H1 (cell line): ENCODE measurements at regions not wholly inside any gene's neighbourhood (a gene's known extent, or its start where the extent isn't known, plus 50 kb on each side); places are given as distances from the start of the nearest gene placed in this dataset.

Source experiments
- CTCF ChIA-PET: fragments of 300-600 bp; sonication (Branson Sonifier 250); formaldehyde crosslinking; loops from one replicate; lab custom pipeline; 2021; ENCODE audit not compliant: partially characterized antibody; lab: Charles Lee
- POLR2A ChIA-PET: fragments of 300-600 bp; sonication (Branson Sonifier 250); formaldehyde crosslinking; loops from one replicate; lab custom pipeline; 2021; ENCODE audit warnings: inconsistent platforms; ENCODE audit not compliant: partially characterized antibody; lab: Charles Lee
- DNase-seq, 2 experiments: peaks; one replicate each; pipeline versions ENCODE4 v3.0.0 to v3.0.0-alpha.2; 2010 to 2022; ENCODE audit warnings: low spot score in 2 of 2, low read depth in 1 of 2, mixed read lengths in 1 of 2
- FAIRE-seq: peaks from 2 replicates; lab custom pipeline; 2011; peaks lifted over from hg19 to GRCh38; lab: Jason Lieb, UNC
- H2AFZ ChIP-seq: 2 replicates; pipeline ENCODE4 v1.8.1; 2012; ENCODE audit warnings: low read length, inconsistent platforms
- H2AK5ac ChIP-seq: 2 replicates; pipeline ENCODE4 v1.6.1; 2013; ENCODE audit warnings: low read depth, low read length
- H2BK120ac ChIP-seq: replicated peaks from 2 replicates; pipeline ENCODE3; 2013; ENCODE audit warnings: low read depth, low read length, inconsistent platforms
- H2BK12ac ChIP-seq: 2 replicates; pipeline ENCODE4 v1.6.1; 2013; ENCODE audit warnings: low read depth, low read length
- H2BK15ac ChIP-seq: 2 replicates; pipeline ENCODE4 v1.6.1; 2013; ENCODE audit warnings: low read length
- H2BK20ac ChIP-seq: 2 replicates; pipeline ENCODE4 v1.6.1; 2013; ENCODE audit warnings: low read length
- H2BK5ac ChIP-seq: 2 replicates; pipeline ENCODE4 v1.6.1; 2013; ENCODE audit warnings: low read depth, low read length
- H3K14ac ChIP-seq: 2 replicates; pipeline ENCODE4 v1.6.1; 2013; ENCODE audit warnings: inconsistent platforms; ENCODE audit not compliant: insufficient read length
- H3K18ac ChIP-seq: 2 replicates; pipeline ENCODE4 v1.6.1; 2013; ENCODE audit warnings: low read length; ENCODE audit errors: extremely low read depth
- H3K23ac ChIP-seq: 2 replicates; pipeline ENCODE4 v1.6.1; 2013; ENCODE audit warnings: inconsistent platforms; ENCODE audit not compliant: insufficient read length
- H3K23me2 ChIP-seq: 2 replicates; pipeline ENCODE4 v1.6.1; 2013; ENCODE audit warnings: low read depth, low read length
- H3K27ac ChIP-seq: 2 replicates; pipeline ENCODE4 v1.6.1; 2011; ENCODE audit warnings: low read depth, low read length, inconsistent platforms
- H3K27me3 ChIP-seq, 4 experiments: replicated peaks in 1 of 4; 1 replicate in 1 of 4; 2 replicates in 3 of 4; pipeline versions ENCODE4 v1.6.1 to v1.8.1; 2011 to 2013; ENCODE audit warnings: low read length in 3 of 4, mild to moderate bottlenecking in 3 of 4, inconsistent platforms in 2 of 4, mixed read lengths in 2 of 4, moderate library complexity in 1 of 4; ENCODE audit not compliant: control insufficient read depth in 3 of 4, insufficient read depth in 3 of 4; ENCODE audit errors: extremely low read depth in 1 of 4
- H3K36me3 ChIP-seq, 4 experiments: 2 replicates each; pipeline versions ENCODE4 v1.6.1 to v1.8.1; 2011 to 2013; ENCODE audit warnings: mild to moderate bottlenecking in 4 of 4, low read length in 3 of 4, moderate library complexity in 2 of 4, control low read depth in 1 of 4, inconsistent platforms in 1 of 4; ENCODE audit not compliant: insufficient read depth in 4 of 4, control insufficient read depth in 2 of 4
- H3K4ac ChIP-seq: replicated peaks from 2 replicates; pipeline ENCODE3; 2013; ENCODE audit warnings: low read length, low read depth, mixed read lengths, inconsistent platforms; ENCODE audit not compliant: insufficient read length
- H3K4me1 ChIP-seq, 4 experiments: replicated peaks in 1 of 4; 1 replicate in 1 of 4; 2 replicates in 3 of 4; pipeline versions ENCODE4 v1.6.1 to v1.8.1; 2011 to 2013; ENCODE audit warnings: low read length in 3 of 4, inconsistent platforms in 2 of 4, mixed read lengths in 1 of 4; ENCODE audit not compliant: insufficient read depth in 4 of 4, control insufficient read depth in 3 of 4
- H3K4me2 ChIP-seq, 2 experiments: 2 replicates each; pipeline versions ENCODE4 v1.6.1 to v1.8.1; 2011 to 2013; ENCODE audit warnings: low read depth in 2 of 2, low read length in 2 of 2, control low read depth in 1 of 2, inconsistent platforms in 1 of 2, mild to moderate bottlenecking in 1 of 2; ENCODE audit not compliant: insufficient read depth in 1 of 2
- H3K4me3 ChIP-seq, 4 experiments: fragments of 200-600, 300-600 bp in 1 of 4; sonication (generic), shearing (Covaris generic), sonication (Bioruptor Twin) in 1 of 4; 2 replicates each; pipeline versions ENCODE4 v1.5.1 to v1.8.1; 2011 to 2016; ENCODE audit warnings: low read length in 4 of 4, low read depth in 3 of 4, control low read depth in 2 of 4, inconsistent platforms in 2 of 4, mild to moderate bottlenecking in 2 of 4, mixed read lengths in 1 of 4, moderate library complexity in 1 of 4; ENCODE audit not compliant: insufficient read depth in 2 of 4; ENCODE audit errors: extremely low read depth in 1 of 4
- H3K56ac ChIP-seq: replicated peaks from 2 replicates; pipeline ENCODE3; 2013; ENCODE audit warnings: low read depth, mild to moderate bottlenecking, mixed read lengths, low read length, inconsistent platforms; ENCODE audit not compliant: insufficient read length
- H3K79me1 ChIP-seq: 2 replicates; pipeline ENCODE4 v1.6.1; 2013; ENCODE audit warnings: low read depth, low read length, control low read depth
- H3K79me2 ChIP-seq, 2 experiments: 2 replicates each; pipeline versions ENCODE4 v1.6.1 to v1.8.1; 2012 to 2013; ENCODE audit warnings: low read length in 2 of 2, mild to moderate bottlenecking in 2 of 2, inconsistent platforms in 1 of 2; ENCODE audit not compliant: insufficient read depth in 2 of 2, control insufficient read depth in 1 of 2
- H3K9ac ChIP-seq, 4 experiments: replicated peaks in 1 of 4; 1 replicate in 1 of 4; 2 replicates in 3 of 4; pipeline versions ENCODE4 v1.6.1 to v1.8.1; 2011 to 2013; ENCODE audit warnings: low read depth in 3 of 4, low read length in 3 of 4, control low read depth in 2 of 4, mild to moderate bottlenecking in 2 of 4, moderate library complexity in 2 of 4, inconsistent platforms in 1 of 4; ENCODE audit errors: extremely low read depth in 1 of 4
- H3K9me3 ChIP-seq, 2 experiments: 2 replicates each; pipeline versions ENCODE4 v1.6.1 to v1.8.1; 2012 to 2013; ENCODE audit warnings: mild to moderate bottlenecking in 2 of 2, moderate library complexity in 2 of 2, control low read depth in 1 of 2, inconsistent platforms in 1 of 2, low read depth in 1 of 2, low read length in 1 of 2, mixed read lengths in 1 of 2; ENCODE audit not compliant: insufficient read depth in 2 of 2
- H4K20me1 ChIP-seq, 2 experiments: replicated peaks in 1 of 2; 2 replicates each; pipeline versions ENCODE3 to v1.8.1; 2011 to 2013; ENCODE audit warnings: inconsistent platforms in 2 of 2, low read length in 2 of 2, mild to moderate bottlenecking in 1 of 2; ENCODE audit not compliant: insufficient read depth in 2 of 2, control insufficient read depth in 1 of 2
- H4K5ac ChIP-seq: 2 replicates; pipeline ENCODE4 v1.6.1; 2013; ENCODE audit warnings: low read length, low read depth, mixed read lengths, inconsistent platforms; ENCODE audit not compliant: insufficient read length
- H4K8ac ChIP-seq: 2 replicates; pipeline ENCODE4 v1.8.0; 2013; ENCODE audit warnings: mild to moderate bottlenecking, moderate library complexity, low read length, inconsistent platforms; ENCODE audit not compliant: insufficient read depth; ENCODE audit errors: extremely low read depth
- H4K91ac ChIP-seq: replicated peaks from 2 replicates; pipeline ENCODE3; 2013; ENCODE audit warnings: low read length, mixed read lengths, inconsistent platforms; ENCODE audit not compliant: insufficient read length
- CHD1 ChIP-seq: IDR thresholded peaks from 2 replicates; pipeline ENCODE4 v1.6.1; 2012; ENCODE audit warnings: low read depth, low read length, improper control_type of control experiment
- EGR1 ChIP-seq: IDR thresholded peaks from 2 replicates; pipeline ENCODE4 v1.6.1; 2011; ENCODE audit warnings: low read depth, low read length, borderline replicate concordance
- EP300 ChIP-seq, 2 experiments: IDR thresholded peaks; 1 replicate in 1 of 2; 2 replicates in 1 of 2; pipeline ENCODE4 v1.6.1; 2011 to 2012; ENCODE audit warnings: low read depth in 2 of 2, low read length in 2 of 2, mild to moderate bottlenecking in 2 of 2, borderline replicate concordance in 1 of 2, inconsistent platforms in 1 of 2, moderate library complexity in 1 of 2
- KDM4A ChIP-seq: IDR thresholded peaks from one replicate; pipeline ENCODE4 v1.7.1; 2012; ENCODE audit warnings: low read depth, mild to moderate bottlenecking, moderate library complexity, low read length, inconsistent platforms; ENCODE audit not compliant: severe bottlenecking
- RBBP5 ChIP-seq: IDR thresholded peaks from 2 replicates; pipeline ENCODE4 v1.7.1; 2012; ENCODE audit warnings: low read depth, mild to moderate bottlenecking, inconsistent platforms, low read length, moderate library complexity, borderline replicate concordance
- RNF2 ChIP-seq: fragments of 200-900, 300-1000 bp; sonication (generic); IDR thresholded peaks from 2 replicates; pipeline ENCODE4 v1.7.1; 2016; ENCODE audit warnings: borderline replicate concordance, low read depth, mild to moderate bottlenecking, antibody characterized with exemption, low read length; ENCODE audit not compliant: poor library complexity, severe bottlenecking; ENCODE audit errors: missing control alignments
- TAF1 ChIP-seq: IDR thresholded peaks from 2 replicates; pipeline ENCODE4 v1.6.1; 2011; ENCODE audit warnings: mild to moderate bottlenecking, low read depth, low read length
- TBP ChIP-seq: IDR thresholded peaks from 2 replicates; pipeline ENCODE4 v1.6.1; 2011; ENCODE audit warnings: low read depth, low read length, improper control_type of control experiment
- WGBS, 2 experiments: shearing (Covaris generic) in 1 of 2; methylation state at CpG; one replicate each; pipeline versions ENCODE4 v1.1.6 to v1.1.7; 2013 to 2015; ENCODE audit warnings: low lambda C conversion rate in 2 of 2, mixed read lengths in 2 of 2, inconsistent platforms in 1 of 2, low coverage in 1 of 2, missing lambda C conversion rate in 1 of 2; ENCODE audit not compliant: insufficient replicate concordance in 2 of 2, insufficient coverage in 1 of 2, insufficient read length in 1 of 2; ENCODE audit errors: extremely low coverage in 1 of 2, missing lambda C conversion rate in 1 of 2; 5-methylcytosine and 5-hydroxymethylcytosine counted together
- TF ChIP-seq, protein P1 (sequence below): IDR thresholded peaks from 2 replicates; pipeline ENCODE4 v1.6.1; 2012; ENCODE audit warnings: inconsistent platforms
- TF ChIP-seq, protein P2 (sequence below), 3 experiments: IDR thresholded peaks; 1 replicate in 2 of 3; 2 replicates in 1 of 3; pipeline versions ENCODE4 v1.5.1 to v1.6.1; 2011; ENCODE audit warnings: low read length in 3 of 3, mild to moderate bottlenecking in 3 of 3, inconsistent platforms in 2 of 3, low read depth in 1 of 3, moderate library complexity in 1 of 3; ENCODE audit not compliant: insufficient read depth in 1 of 3; ENCODE audit errors: control extremely low read depth in 1 of 3

DNA sequence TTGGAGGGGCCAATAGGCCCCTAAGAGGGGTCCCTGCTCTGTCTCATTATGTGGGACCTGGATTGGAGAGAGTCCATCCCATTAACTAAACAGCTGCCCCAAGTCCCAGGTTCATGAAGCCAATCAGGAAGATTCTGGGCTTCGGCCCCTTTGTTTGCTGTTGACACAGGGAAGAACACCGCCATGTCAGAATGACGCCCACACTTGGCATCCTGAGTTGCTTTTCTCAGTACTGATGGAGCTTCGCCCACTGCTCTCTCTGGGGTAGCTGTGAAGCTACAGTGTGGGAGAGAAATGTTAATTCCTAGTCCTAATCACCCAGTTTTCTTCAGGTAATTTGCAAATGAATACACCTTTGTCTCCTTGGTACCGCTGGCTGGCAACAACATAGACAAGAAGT, 264.7 kb downstream of the GLRX3 start:
- Histone ChIP-seq H3K4me2 (peak overlapping the region in 1 of 2 experiments; percentile 37; a peak in 2 of 4 replicates), H2BK20ac (no peak overlapping the region), H4K8ac (no peak overlapping the region), H3K23me2 (no peaks in the 10 kb centered on the region), H3K14ac (no peak overlapping the region), H4K91ac (no peak overlapping the region), H3K27me3 (no peaks in the 10 kb centered on the region; a peak in 2 of 7 replicates), H4K20me1 (no peaks in the 10 kb centered on the region), H3K9me3 (no peaks in the 10 kb centered on the region), H3K27ac (no peak overlapping the region), H2AK5ac (no peak overlapping the region), H2AFZ (no peak overlapping the region), H2BK120ac (no peak overlapping the region), H4K5ac (no peak overlapping the region), H3K4me3 (peak overlapping the region in 1 of 4 experiments; percentile 1; a peak in 1 of 8 replicates), H2BK12ac (no peak overlapping the region), H2BK5ac (no peak overlapping the region), H3K56ac (no peak overlapping the region), H3K4me1 (peaks cover 0 to 12% (median 8%) of the 10 kb centered on the region in 4 experiments; a peak in 5 of 7 replicates), H2BK15ac (no peak overlapping the region), H3K18ac (no peak overlapping the region), H3K9ac (no peak overlapping the region), H3K23ac (no peak overlapping the region), H3K79me2 (no peaks in the 10 kb centered on the region), H3K79me1 (no peaks in the 10 kb centered on the region), H3K4ac (no peak overlapping the region), H3K36me3 (no peaks in the 10 kb centered on the region)
- no peak for DNase-seq
- ChIA-PET CTCF (interaction anchor here (0.6 to 0.8 kb wide), 2 partner anchors 102 to 808 kb away, joined by 3 read pairs; no protein-coding TSS in a partner anchor), POLR2A (no interaction called here)
- 65% methylated on average over 5 of the region's 5 CpGs; no CpG with 5 or more reads in 1 of the 2 experiments for WGBS, 2 experiments
- FAIRE-seq = peak; percentile 74
- TF ChIP-seq, protein P1, sequence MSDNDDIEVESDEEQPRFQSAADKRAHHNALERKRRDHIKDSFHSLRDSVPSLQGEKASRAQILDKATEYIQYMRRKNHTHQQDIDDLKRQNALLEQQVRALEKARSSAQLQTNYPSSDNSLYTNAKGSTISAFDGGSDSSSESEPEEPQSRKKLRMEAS = no peak
- TF ChIP-seq TAF1 = peak; percentile 33; the same call in 1 of the 2 replicates
- TF ChIP-seq RNF2 = no peak
- TF ChIP-seq CHD1 = no peak
- no peak for TF ChIP-seq RBBP5
- TF ChIP-seq TBP = 0 out of 2 replicates have a peak, but pooled peaks have one; percentile 23
- peak in 1 of 2 experiments; percentile 5; a peak in 1 of 3 replicates for TF ChIP-seq EP300 (IDR thresholded peaks at IDR 0.05; ENCODE audit: borderline replicate concordance in 1 of 2, low read depth in 2 of 2, low read length in 2 of 2)
- no peak for TF ChIP-seq KDM4A
- 0 out of 2 replicates have a peak, but pooled peaks have one; percentile 14 for TF ChIP-seq EGR1
- TF ChIP-seq, protein P2, sequence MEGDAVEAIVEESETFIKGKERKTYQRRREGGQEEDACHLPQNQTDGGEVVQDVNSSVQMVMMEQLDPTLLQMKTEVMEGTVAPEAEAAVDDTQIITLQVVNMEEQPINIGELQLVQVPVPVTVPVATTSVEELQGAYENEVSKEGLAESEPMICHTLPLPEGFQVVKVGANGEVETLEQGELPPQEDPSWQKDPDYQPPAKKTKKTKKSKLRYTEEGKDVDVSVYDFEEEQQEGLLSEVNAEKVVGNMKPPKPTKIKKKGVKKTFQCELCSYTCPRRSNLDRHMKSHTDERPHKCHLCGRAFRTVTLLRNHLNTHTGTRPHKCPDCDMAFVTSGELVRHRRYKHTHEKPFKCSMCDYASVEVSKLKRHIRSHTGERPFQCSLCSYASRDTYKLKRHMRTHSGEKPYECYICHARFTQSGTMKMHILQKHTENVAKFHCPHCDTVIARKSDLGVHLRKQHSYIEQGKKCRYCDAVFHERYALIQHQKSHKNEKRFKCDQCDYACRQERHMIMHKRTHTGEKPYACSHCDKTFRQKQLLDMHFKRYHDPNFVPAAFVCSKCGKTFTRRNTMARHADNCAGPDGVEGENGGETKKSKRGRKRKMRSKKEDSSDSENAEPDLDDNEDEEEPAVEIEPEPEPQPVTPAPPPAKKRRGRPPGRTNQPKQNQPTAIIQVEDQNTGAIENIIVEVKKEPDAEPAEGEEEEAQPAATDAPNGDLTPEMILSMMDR (IDR thresholded peaks at IDR 0.05; ENCODE audit: control extremely low read depth in 1 of 3, insufficient read depth in 1 of 3, low read depth in 1 of 3, low read length in 3 of 3) = no peak
